Breast epithelium (tissue), 4 donors: ENCODE measurements at regions not wholly inside any gene's neighbourhood (a gene's known extent, or its start where the extent isn't known, plus 50 kb on each side); places are given as distances from the start of the nearest gene placed in this dataset.

Experiments
- DNase-seq, 2 donors: peaks; one replicate each; pipeline ENCODE4 v3.0.0-alpha.2; 2019; ENCODE audit warnings: low spot score in 2 of 2
- H3K27ac ChIP-seq, 2 donors: fragments of 200-600 bp; sonication (generic) in 1 of 2; one replicate each; pipeline ENCODE4 v1.5.1; 2016 to 2019; ENCODE audit warnings: mild to moderate bottlenecking in 1 of 2
- H3K27me3 ChIP-seq, 2 donors: fragments of 200-600 bp; sonication (generic) in 1 of 2; one replicate each; pipeline versions ENCODE4 v1.5.1 to v1.6.0; 2017 to 2019; ENCODE audit warnings: control low read depth in 1 of 2, mild to moderate bottlenecking in 1 of 2
- H3K36me3 ChIP-seq: fragments of 200-600 bp; one replicate; pipeline ENCODE4 v1.5.1; 2019
- H3K4me1 ChIP-seq, 2 donors: fragments of 200-600 bp; sonication (generic); one replicate each; pipeline ENCODE4 v1.5.1; 2016 to 2019; ENCODE audit warnings: control low read depth in 1 of 2
- H3K4me3 ChIP-seq, 3 donors: fragments of 200-600 bp; sonication (generic); 1 replicate in 2 of 3; 2 replicates in 1 of 3; pipeline ENCODE4 v1.5.1; 2016 to 2019; ENCODE audit warnings: mild to moderate bottlenecking in 3 of 3, moderate library complexity in 2 of 3
- H3K9me3 ChIP-seq, 2 donors: fragments of 200-600 bp; sonication (generic) in 1 of 2; one replicate each; pipeline ENCODE4 v1.5.1; 2016 to 2019; ENCODE audit warnings: control low read depth in 1 of 2
- POLR2A ChIP-seq: fragments of 450-650 bp; IDR thresholded peaks from one replicate; pipeline ENCODE4 v1.6.1; 2016; ENCODE audit warnings: antibody characterized with exemption, mild to moderate bottlenecking, moderate library complexity
- POLR2AphosphoS5 ChIP-seq, 3 donors: sonication (generic); formaldehyde crosslinking; IDR thresholded peaks; one replicate each; pipeline ENCODE4 v1.6.1; 2017; ENCODE audit warnings: antibody characterized with exemption in 3 of 3
- intact Hi-C: fragments of 100-400 bp; cut with DNase I; formaldehyde crosslinking; loops from one replicate; pipeline ENCODE4 v1.15.1; 2023; ENCODE audit warnings: low total_unique reads
- TF ChIP-seq, protein P1 (sequence below), 3 donors: fragments of 450-650 bp; IDR thresholded peaks; one replicate each; pipeline ENCODE4 v1.5.1; 2016 to 2017; ENCODE audit warnings: antibody characterized with exemption in 3 of 3, mild to moderate bottlenecking in 3 of 3, moderate library complexity in 3 of 3

GRCh38 chr9:115640887-115641286 is 512.7 kb upstream of the PAPPA start:
- H3K36me3 ChIP-seq = no peaks in the 10 kb centered on the region
- H3K4me3 ChIP-seq = no peak overlapping the region
- intact Hi-C loops = no loop called here
- H3K27ac ChIP-seq = no peak overlapping the region
- no peaks in the 10 kb centered on the region for H3K27me3 ChIP-seq
- H3K9me3 ChIP-seq = no peaks in the 10 kb centered on the region
- no peak for DNase-seq
- TF ChIP-seq POLR2A = no peak
- TF ChIP-seq POLR2AphosphoS5 (IDR thresholded peaks at IDR 0.05) = no peak
- TF ChIP-seq, protein P1, sequence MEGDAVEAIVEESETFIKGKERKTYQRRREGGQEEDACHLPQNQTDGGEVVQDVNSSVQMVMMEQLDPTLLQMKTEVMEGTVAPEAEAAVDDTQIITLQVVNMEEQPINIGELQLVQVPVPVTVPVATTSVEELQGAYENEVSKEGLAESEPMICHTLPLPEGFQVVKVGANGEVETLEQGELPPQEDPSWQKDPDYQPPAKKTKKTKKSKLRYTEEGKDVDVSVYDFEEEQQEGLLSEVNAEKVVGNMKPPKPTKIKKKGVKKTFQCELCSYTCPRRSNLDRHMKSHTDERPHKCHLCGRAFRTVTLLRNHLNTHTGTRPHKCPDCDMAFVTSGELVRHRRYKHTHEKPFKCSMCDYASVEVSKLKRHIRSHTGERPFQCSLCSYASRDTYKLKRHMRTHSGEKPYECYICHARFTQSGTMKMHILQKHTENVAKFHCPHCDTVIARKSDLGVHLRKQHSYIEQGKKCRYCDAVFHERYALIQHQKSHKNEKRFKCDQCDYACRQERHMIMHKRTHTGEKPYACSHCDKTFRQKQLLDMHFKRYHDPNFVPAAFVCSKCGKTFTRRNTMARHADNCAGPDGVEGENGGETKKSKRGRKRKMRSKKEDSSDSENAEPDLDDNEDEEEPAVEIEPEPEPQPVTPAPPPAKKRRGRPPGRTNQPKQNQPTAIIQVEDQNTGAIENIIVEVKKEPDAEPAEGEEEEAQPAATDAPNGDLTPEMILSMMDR (IDR thresholded peaks at IDR 0.05) = no peak
- no peaks in the 10 kb centered on the region for H3K4me1 ChIP-seq

DNA sequence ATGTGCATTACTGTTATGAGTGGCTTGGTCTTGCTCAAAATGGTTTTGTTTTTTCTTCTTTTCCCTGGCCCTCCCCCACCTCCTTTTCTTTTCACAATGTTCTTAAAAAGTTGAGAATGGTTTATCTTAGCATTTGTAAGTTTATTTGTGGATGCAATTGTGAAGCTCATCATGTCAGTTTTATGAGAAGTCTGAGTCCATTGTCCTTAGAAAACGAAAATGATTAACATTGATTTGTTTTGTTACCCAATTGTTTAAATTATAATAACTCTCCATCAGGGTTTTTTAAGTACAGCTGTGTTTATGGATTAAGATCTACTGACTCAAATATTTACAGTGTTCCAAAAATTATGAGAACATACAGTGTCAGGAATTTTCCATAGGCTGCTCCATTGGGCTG is 511.3 kb upstream of the PAPPA start:
- intact Hi-C loops = no loop called here
- no peaks in the 10 kb centered on the region for H3K36me3 ChIP-seq
- TF ChIP-seq POLR2A (no peak), POLR2AphosphoS5 (IDR thresholded peaks at IDR 0.05) (no peak)
- H3K4me3 ChIP-seq = no peak overlapping the region
- no peaks in the 10 kb centered on the region for H3K9me3 ChIP-seq
- no peak for DNase-seq
- H3K27me3 ChIP-seq = no peaks in the 10 kb centered on the region
- H3K27ac ChIP-seq = no peak overlapping the region
- no peaks in the 10 kb centered on the region for H3K4me1 ChIP-seq

DNA sequence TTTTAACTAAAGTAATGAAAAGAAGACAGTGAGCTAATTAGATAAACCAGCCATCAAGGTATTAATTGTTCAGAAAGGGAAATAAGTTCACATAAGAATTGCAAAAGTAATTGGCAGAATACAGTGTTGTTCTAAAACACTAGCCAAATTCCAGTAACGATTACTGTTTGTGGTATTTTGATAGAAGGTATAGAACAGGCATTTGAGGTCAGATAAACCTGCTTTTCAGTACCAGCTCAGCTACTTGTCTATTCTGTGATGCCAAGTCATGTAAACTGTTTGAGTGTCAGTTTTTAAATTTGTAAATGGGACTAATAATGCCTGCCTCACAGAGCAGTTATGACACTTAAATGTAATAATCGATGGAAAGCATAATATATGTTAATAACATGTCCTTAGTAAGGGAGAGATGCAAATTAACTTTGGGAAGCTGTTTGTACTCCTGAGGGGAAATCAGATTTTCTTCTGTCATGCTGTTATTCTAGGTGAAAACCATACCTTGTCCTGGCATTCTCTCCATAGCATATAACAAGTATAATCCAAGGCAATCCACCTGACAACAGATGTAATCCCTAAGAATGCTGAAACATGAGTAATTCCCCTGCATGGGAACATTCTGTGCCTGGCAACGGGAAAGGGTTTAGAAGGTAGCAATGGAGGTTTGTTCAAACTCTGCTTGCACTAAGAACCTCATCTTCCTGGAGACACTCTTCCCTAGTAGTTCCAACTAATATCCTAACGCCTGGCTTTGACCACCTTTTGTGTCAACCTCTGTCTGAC is 509.5 kb upstream of the PAPPA start:
- Histone ChIP-seq H3K9me3 (no peaks in the 10 kb centered on the region), H3K4me1 (no peaks in the 10 kb centered on the region), H3K27me3 (no peaks in the 10 kb centered on the region), H3K4me3 (no peak overlapping the region), H3K36me3 (no peaks in the 10 kb centered on the region), H3K27ac (no peak overlapping the region)
- DNase-seq = no peak
- intact Hi-C loops = no loop called here
- no peak for TF ChIP-seq POLR2A
- no peak for TF ChIP-seq POLR2AphosphoS5 (IDR thresholded peaks at IDR 0.05)
- TF ChIP-seq, protein P1 (IDR thresholded peaks at IDR 0.05) = no peak

DNA sequence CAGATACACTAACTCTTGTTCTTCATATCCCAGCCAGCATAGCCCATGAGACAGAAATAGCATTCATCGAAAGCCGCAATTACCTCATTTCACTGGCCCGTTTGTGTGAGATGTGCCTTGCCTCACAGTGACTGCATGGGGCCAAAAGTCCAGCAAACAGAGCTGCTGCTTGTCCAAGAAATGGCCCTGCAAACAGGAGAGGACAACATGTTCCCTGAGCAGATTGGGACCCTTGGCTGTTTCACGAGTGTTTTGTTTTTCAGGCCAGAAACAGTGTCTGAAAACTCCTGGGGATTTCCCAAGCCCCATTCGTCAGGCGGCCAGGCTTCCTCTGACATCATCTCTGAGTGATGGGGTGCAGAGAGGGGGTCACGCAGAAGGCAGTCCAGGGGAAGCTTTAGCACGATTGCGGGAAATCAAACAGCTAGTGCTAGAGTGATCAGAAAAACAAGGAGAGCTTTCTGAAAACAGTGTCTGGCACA is 503.6 kb upstream of the PAPPA start:
- intact Hi-C loops = no loop called here
- H3K4me1 ChIP-seq = no peaks in the 10 kb centered on the region
- no peaks in the 10 kb centered on the region for H3K36me3 ChIP-seq
- peak in 1 of 2 donors; percentile 32 for DNase-seq
- H3K9me3 ChIP-seq = no peaks in the 10 kb centered on the region
- no peak overlapping the region for H3K4me3 ChIP-seq
- no peaks in the 10 kb centered on the region for H3K27me3 ChIP-seq
- TF ChIP-seq POLR2A = no peak
- peak; percentile 63 to 97 (median 92) for TF ChIP-seq POLR2AphosphoS5 (IDR thresholded peaks at IDR 0.05)
- peak overlapping the region in 1 of 2 donors; percentile 61 for H3K27ac ChIP-seq

- intact Hi-C loops = no loop called here
Measured at GRCh38 chr9:115650768-115651167, 502.8 kb upstream of the PAPPA start.

GRCh38 chr9:115651461-115651860 is 502.1 kb upstream of the PAPPA start:
- DNase-seq = no peak
- Histone ChIP-seq H3K27ac (no peak overlapping the region), H3K4me3 (no peak overlapping the region), H3K4me1 (no peaks in the 10 kb centered on the region), H3K27me3 (no peaks in the 10 kb centered on the region), H3K36me3 (no peaks in the 10 kb centered on the region), H3K9me3 (no peaks in the 10 kb centered on the region)
- intact Hi-C loops = no loop called here
- TF ChIP-seq, protein P1 (IDR thresholded peaks at IDR 0.05) = no peak
- TF ChIP-seq POLR2A (no peak), POLR2AphosphoS5 (IDR thresholded peaks at IDR 0.05) (no peak)

More at GRCh38 chr9:115650768-115651167, 502.8 kb upstream of the PAPPA start:
- no peak for DNase-seq
- H3K9me3 ChIP-seq = no peaks in the 10 kb centered on the region
- H3K4me3 ChIP-seq = no peak overlapping the region
- no peaks in the 10 kb centered on the region for H3K27me3 ChIP-seq
- TF ChIP-seq, protein P1 (IDR thresholded peaks at IDR 0.05) = no peak
- TF ChIP-seq POLR2A = no peak
- no peak for TF ChIP-seq POLR2AphosphoS5 (IDR thresholded peaks at IDR 0.05)
- H3K36me3 ChIP-seq = no peaks in the 10 kb centered on the region
- H3K4me1 ChIP-seq = no peaks in the 10 kb centered on the region
- H3K27ac ChIP-seq = peak overlapping the region; percentile 38 to 61
